Epithelial cell of esophagus (primary cell): ENCODE measurements at regions not wholly inside any gene's neighbourhood (a gene's known extent, or its start where the extent isn't known, plus 50 kb on each side); places are given as distances from the start of the nearest gene placed in this dataset.

ENCODE experiments used
- DNase-seq: peaks from one replicate; pipeline ENCODE4 v3.0.0; 2010; ENCODE audit warnings: low read depth
- H3K4me3 ChIP-seq: 2 replicates; pipeline ENCODE4 v1.5.1; 2011; ENCODE audit warnings: mild to moderate bottlenecking, low read length, control low read depth
- CTCF ChIP-seq: IDR thresholded peaks from 2 replicates; pipeline ENCODE4 v1.5.1; 2011; ENCODE audit warnings: low read depth, mild to moderate bottlenecking, low read length, control low read depth, inconsistent platforms; ENCODE audit not compliant: insufficient read depth; ENCODE audit errors: missing control alignments

- no peak overlapping the region for H3K4me3 ChIP-seq
- peak; percentile 77 for DNase-seq
- TF ChIP-seq CTCF, result no peak
These were observed 60.1 kb upstream of the MED9 start for GRCh38 chr17:17416400-17417360.

- H3K4me3 ChIP-seq, result no peak overlapping the region
- no peak for TF ChIP-seq CTCF
- no peak for DNase-seq
These were observed 59.0 kb upstream of the MED9 start for GRCh38 chr17:17417718-17418181.

- H3K4me3 ChIP-seq, result no peak overlapping the region
- DNase-seq, result no peak
- no peak for TF ChIP-seq CTCF
These were observed 57.6 kb upstream of the MED9 start for GRCh38 chr17:17419166-17419565.

GRCh38 chr17:17419631-17420030, 57.2 kb upstream of the MED9 start:
- TF ChIP-seq CTCF, result no peak

GRCh38 chr17:17420082-17420481, 56.7 kb upstream of the MED9 start:
- no peak for TF ChIP-seq CTCF
- DNase-seq, result no peak
- H3K4me3 ChIP-seq, result no peak overlapping the region

More at GRCh38 chr17:17419631-17420030, 57.2 kb upstream of the MED9 start:
- no peak for DNase-seq
- no peak overlapping the region for H3K4me3 ChIP-seq

- TF ChIP-seq CTCF, result no peak
- no peak overlapping the region for H3K4me3 ChIP-seq
- DNase-seq, result no peak
These were observed 56.1 kb upstream of the MED9 start for GRCh38 chr17:17420561-17421269.
